ENCODE measurements at regions not wholly inside any gene's neighbourhood (a gene's known extent, or its start where the extent isn't known, plus 50 kb on each side); places are given as distances from the start of the nearest gene placed in this dataset.

DNA sequence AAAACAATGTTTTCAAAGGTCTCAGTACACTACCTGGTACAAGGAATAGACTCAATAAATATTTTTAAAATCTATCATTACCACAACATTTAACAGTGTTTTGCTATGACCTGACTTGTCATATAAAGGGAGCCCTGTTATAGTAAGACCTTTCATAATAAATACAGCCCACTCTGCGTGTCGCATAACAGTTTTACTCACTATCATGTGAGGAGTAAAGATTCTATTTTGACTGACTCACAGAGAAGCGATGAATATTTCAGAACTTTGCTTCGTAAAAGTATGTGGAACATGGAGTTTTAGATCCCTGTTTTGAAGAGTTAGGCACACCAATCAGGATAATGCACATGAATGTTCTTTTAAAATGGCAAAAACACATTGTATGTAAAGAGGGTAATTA, 531.2 kb downstream of the KCNA4 start:
- H3K36me3 ChIP-seq (ENCODE audit: low read depth, low read length), result no peaks in the 10 kb centered on the region
- H4K20me1 ChIP-seq (ENCODE audit: low read length), result no peaks in the 10 kb centered on the region
- intact Hi-C loops (cut with micrococcal nuclease), result no loop called here
- no peaks in the 10 kb centered on the region for H3K27me3 ChIP-seq (ENCODE audit: low read length)
- H3F3A ChIP-seq (ENCODE audit: low read length, unreplicated experiment), result no peaks in the 10 kb centered on the region
- no peak overlapping the region for H2AFZ ChIP-seq (ENCODE audit: low read length)
- POLR2A ChIA-PET (ENCODE audit: unreplicated experiment), result no interaction called here
- H3K27ac ChIP-seq (ENCODE audit: low read length), result no peak overlapping the region
- H3K9me2 ChIP-seq (replicated peaks; ENCODE audit: low read length), result no peaks in the 10 kb centered on the region
- H3K4me1 ChIP-seq (ENCODE audit: insufficient read depth, low read length), result no peaks in the 10 kb centered on the region
- no peaks in the 10 kb centered on the region for H3K79me2 ChIP-seq (ENCODE audit: low read length)
- H3K4me2 ChIP-seq (ENCODE audit: low read length), result no peak overlapping the region
- CTCF ChIA-PET, result no interaction called here
- DNase-seq (no peak), ATAC-seq (no peak)
- H3K9ac ChIP-seq (ENCODE audit: low read length), result no peak overlapping the region
- H3K4me3 ChIP-seq (ENCODE audit: low read length), result no peak overlapping the region
- no peak for TF ChIP-seq EZH2 (IDR thresholded peaks at IDR 0.05; ENCODE audit: low read length, unreplicated experiment)
- no peak for TF ChIP-seq EZH2phosphoT487 (IDR thresholded peaks at IDR 0.05; ENCODE audit: borderline replicate concordance, low read length)
- no peak for TF ChIP-seq CTCF (conservative IDR thresholded peaks at IDR 0.05; ENCODE audit: low read depth, low read length)
- no peaks in the 10 kb centered on the region for H3K9me3 ChIP-seq (ENCODE audit: low read length)
- no TSS peak for BruUV-seq (replicated peaks)

- TF ChIP-seq CTCF (conservative IDR thresholded peaks at IDR 0.05; ENCODE audit: low read depth, low read length) (no peak), EZH2 (IDR thresholded peaks at IDR 0.05; ENCODE audit: low read length, unreplicated experiment) (no peak), EZH2phosphoT487 (IDR thresholded peaks at IDR 0.05; ENCODE audit: borderline replicate concordance, low read length) (no peak)
- ChIA-PET CTCF (no interaction called here), POLR2A (ENCODE audit: unreplicated experiment) (no interaction called here)
These were observed 532.3 kb downstream of the KCNA4 start for GRCh38 chr11:29484548-29484947.

DNA sequence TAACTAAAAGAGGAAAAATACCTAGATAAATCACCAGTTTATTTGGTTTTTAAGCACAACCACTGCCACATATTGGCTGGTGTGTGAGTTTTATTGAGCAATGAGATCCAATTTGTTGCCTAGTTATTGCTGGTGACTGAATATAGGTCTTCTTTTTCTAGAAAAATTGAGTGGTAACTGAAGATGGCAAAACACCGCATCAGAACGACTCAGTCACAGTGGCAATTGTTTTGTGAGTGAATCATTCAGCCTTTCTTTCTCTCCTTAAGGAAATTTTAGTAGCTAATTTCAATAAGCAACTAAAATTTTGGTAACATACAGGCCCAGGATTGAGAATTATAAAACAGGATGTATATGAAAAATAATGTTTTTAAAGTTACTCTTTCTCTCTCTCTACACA, 533.0 kb downstream of the KCNA4 start:
- no peaks in the 10 kb centered on the region for H3K27me3 ChIP-seq (ENCODE audit: low read length)
- no peak overlapping the region for H3K4me2 ChIP-seq (ENCODE audit: low read length)
- no peak overlapping the region for H3K27ac ChIP-seq (ENCODE audit: low read length)
- H2AFZ ChIP-seq (ENCODE audit: low read length), result no peak overlapping the region
- H3K9ac ChIP-seq (ENCODE audit: low read length), result no peak overlapping the region
- POLR2A ChIA-PET (ENCODE audit: unreplicated experiment), result no interaction called here
- H3K79me2 ChIP-seq (ENCODE audit: low read length), result no peaks in the 10 kb centered on the region
- no peaks in the 10 kb centered on the region for H3K9me2 ChIP-seq (replicated peaks; ENCODE audit: low read length)
- no peaks in the 10 kb centered on the region for H4K20me1 ChIP-seq (ENCODE audit: low read length)
- H3K4me3 ChIP-seq (ENCODE audit: low read length), result no peak overlapping the region
- no peaks in the 10 kb centered on the region for H3K9me3 ChIP-seq (ENCODE audit: low read length)
- intact Hi-C loops (cut with micrococcal nuclease), result no loop called here
- TF ChIP-seq CTCF (conservative IDR thresholded peaks at IDR 0.05; ENCODE audit: low read depth, low read length) (no peak), EZH2 (IDR thresholded peaks at IDR 0.05; ENCODE audit: low read length, unreplicated experiment) (no peak), EZH2phosphoT487 (IDR thresholded peaks at IDR 0.05; ENCODE audit: borderline replicate concordance, low read length) (no peak)
- DNase-seq (no peak), ATAC-seq (no peak)
- H3F3A ChIP-seq (ENCODE audit: low read length, unreplicated experiment), result no peaks in the 10 kb centered on the region
- no peaks in the 10 kb centered on the region for H3K4me1 ChIP-seq (ENCODE audit: insufficient read depth, low read length)
- CTCF ChIA-PET, result no interaction called here
- BruUV-seq (replicated peaks), result no TSS peak
- H3K36me3 ChIP-seq (ENCODE audit: low read depth, low read length), result no peaks in the 10 kb centered on the region

More at GRCh38 chr11:29484548-29484947, 532.3 kb downstream of the KCNA4 start:
- no peak for ATAC-seq
- no peaks in the 10 kb centered on the region for H4K20me1 ChIP-seq (ENCODE audit: low read length)
- no peaks in the 10 kb centered on the region for H3K9me3 ChIP-seq (ENCODE audit: low read length)
- H2AFZ ChIP-seq (ENCODE audit: low read length), result no peak overlapping the region
- H3K4me3 ChIP-seq (ENCODE audit: low read length), result no peak overlapping the region
- H3K4me2 ChIP-seq (ENCODE audit: low read length), result no peak overlapping the region
- H3K9ac ChIP-seq (ENCODE audit: low read length), result no peak overlapping the region
- no TSS peak for BruUV-seq (replicated peaks)
- no peaks in the 10 kb centered on the region for H3F3A ChIP-seq (ENCODE audit: low read length, unreplicated experiment)
- no peaks in the 10 kb centered on the region for H3K4me1 ChIP-seq (ENCODE audit: insufficient read depth, low read length)
- H3K27ac ChIP-seq (ENCODE audit: low read length), result no peak overlapping the region
- H3K79me2 ChIP-seq (ENCODE audit: low read length), result no peaks in the 10 kb centered on the region
- no peak for DNase-seq
- no peaks in the 10 kb centered on the region for H3K9me2 ChIP-seq (replicated peaks; ENCODE audit: low read length)
- no peaks in the 10 kb centered on the region for H3K36me3 ChIP-seq (ENCODE audit: low read depth, low read length)
- no peaks in the 10 kb centered on the region for H3K27me3 ChIP-seq (ENCODE audit: low read length)
- intact Hi-C loops (cut with micrococcal nuclease), result no loop called here
